Jurkat, Clone E6-1 (cell line): ENCODE measurements at regions not wholly inside any gene's neighbourhood (a gene's known extent, or its start where the extent isn't known, plus 50 kb on each side); places are given as distances from the start of the nearest gene placed in this dataset.
A peak's percentile ranks its signal among the peaks of the same experiment; 100 is the strongest.
"Not testable (repeated sequence)": the region's sequence is repeated elsewhere in the genome, so short reads cannot be mapped to it uniquely, and the experiment has no call there.

Experiments
- DNase-seq: peaks from one replicate; pipeline ENCODE4 v3.0.0-alpha.2; 2011; ENCODE audit warnings: low read depth, low spot score
- H3K4me3 ChIP-seq: 2 replicates; pipeline ENCODE4 v1.5.1; 2011; ENCODE audit warnings: mild to moderate bottlenecking, low read length, control low read depth, moderate library complexity

DNA sequence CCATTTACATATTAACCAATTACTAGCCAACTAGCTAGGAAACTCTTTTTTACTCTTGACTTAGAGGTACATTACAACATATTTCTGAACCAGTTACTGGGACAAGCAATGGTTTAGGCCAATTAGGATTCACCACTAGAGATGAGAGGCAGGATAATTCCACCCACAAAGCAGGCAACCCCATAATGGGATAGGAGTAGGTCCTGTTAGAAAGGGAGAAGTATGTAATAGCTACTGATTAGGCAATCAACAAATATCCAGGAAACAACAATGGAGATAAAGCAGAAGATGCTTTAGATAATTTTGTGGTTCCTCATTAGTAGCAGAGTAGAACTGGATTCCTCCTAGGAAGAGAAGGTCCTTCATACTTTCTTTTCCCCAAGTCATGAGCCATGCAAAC lies 173.8 kb upstream of the GLRA2 start:
- DNase-seq: no peak

DNA sequence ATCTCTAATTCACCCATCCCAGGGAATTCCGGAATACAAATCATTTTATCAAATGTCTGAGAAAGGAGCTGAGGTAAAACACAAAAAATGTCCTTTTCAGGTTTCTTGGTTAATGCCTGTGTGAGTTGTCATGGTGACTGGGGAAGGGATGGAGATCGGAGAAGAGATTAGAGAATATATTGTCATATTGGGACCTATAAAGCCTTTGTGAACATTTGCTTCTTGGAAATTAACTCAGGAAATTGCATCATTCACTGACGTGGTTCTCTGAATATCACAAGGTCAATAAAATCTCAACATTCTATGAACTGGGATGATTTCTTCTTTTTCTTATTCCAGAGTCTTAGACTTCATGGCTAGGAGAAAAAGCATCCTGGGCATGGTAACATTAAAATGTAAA lies 174.8 kb upstream of the GLRA2 start:
- no peak for DNase-seq
- H3K4me3 ChIP-seq: no peak overlapping the region

More for the DNA sequence above, 173.8 kb upstream of the GLRA2 start:
- H3K4me3 ChIP-seq: no peak overlapping the region

DNA sequence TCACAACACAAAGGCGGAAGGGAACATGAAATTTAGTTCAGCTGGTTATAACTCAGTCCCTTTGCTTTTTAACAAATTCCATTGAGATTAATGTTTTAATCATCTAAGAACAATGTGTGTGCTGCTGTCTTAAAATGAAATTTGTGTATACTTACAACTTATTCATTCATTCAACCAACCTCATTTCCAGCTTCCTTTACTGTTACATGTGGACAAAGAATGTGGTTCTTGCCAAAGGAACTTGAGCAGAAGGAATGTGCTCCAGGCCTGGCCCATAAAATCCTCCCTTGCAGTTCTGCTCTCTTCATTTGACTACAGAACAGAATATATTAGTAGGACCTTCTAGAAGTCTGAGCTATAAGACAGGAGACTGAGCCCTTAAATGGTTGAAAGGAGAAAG lies 176.8 kb upstream of the GLRA2 start:
- H3K4me3 ChIP-seq: no peak overlapping the region
- no peak for DNase-seq

DNA sequence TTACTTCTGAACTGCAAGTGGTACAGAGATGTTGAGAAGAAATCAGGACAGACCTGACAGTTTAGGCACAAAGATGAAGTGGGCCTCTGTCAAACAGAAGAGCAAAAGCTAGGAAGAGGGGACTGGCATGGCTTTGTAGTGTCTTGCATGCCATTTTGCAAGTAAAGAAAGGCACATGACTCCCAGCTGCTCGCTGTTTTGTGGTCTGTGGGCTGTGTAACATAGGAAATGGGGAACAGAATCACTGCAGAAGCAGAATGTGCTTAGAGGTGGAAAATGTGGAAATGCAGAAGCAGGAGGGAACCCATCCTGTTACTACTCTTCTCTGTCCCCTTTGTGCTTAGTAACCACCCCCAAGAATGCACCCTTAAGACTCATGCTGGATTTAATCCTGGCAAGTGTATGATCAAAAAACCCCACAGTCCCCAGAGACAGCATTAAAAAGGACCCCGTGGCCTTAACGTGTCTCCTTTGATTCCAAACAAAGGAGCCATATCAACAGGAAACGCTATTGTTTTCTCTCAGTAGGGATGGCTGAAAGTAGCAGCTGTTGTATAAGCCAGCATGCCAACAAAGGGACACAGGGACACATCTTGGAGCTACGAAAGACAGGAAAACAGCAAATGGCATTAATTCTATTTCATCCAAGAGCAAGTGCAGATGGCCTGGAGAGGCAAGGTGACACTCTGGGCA lies 177.6 kb upstream of the GLRA2 start:
- no peak overlapping the region for H3K4me3 ChIP-seq
- DNase-seq: peak; percentile 28

DNA sequence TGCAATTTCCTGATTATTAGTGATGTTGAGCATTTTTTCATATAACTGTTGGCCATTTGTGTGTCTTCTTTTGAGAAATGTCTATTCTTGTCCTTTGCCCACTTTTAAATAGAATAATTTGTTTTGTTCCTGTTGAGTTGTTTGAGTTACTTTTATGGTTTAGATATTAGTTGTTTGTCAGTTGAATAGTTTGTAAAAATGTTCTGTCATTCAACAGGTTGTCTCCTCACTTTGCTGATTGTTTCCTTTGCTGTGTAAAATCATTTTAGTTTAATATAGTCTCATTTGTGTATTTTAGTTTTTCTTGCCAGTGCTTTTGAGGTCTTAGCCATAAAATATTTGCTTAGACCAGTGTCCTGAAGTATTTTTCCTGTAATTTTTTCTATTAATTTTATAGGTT lies 181.8 kb upstream of the GLRA2 start:
- no peak for DNase-seq
- no peak overlapping the region for H3K4me3 ChIP-seq

DNA sequence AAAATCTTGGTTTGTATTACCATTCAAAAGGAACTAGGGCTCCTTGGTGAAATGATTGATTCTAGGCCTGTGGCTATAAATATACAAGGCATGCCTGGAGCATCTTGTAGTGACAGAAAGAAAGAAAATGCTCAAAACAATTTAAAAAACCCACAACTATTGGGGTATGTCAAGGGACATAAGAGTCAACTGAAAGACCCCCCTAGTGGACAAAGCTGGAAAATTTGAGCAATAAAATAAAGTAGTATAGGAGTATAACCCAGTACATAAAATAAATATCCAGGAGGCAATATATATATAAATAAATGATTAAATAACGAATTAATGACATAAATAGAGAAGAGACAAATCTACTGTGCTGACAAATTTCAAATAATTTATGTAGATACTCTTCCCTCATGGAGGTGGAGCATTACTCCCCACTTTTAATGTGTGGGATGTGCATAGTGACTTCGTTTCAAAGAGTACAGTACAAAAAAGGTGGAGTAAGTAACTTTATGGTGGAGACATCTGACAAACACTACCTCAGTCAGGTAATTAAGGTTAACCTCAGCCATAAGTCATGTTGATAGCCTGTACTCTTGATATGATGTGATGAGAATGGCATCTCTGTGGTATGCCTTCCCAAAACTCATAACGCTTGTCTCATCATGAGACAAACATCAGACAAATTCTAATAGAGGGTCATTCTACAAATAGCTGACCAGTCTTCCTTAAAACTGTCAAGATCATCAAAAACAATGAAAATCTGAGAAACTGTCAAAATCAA lies 185.0 kb upstream of the GLRA2 start:
- DNase-seq: no peak
- no peak overlapping the region for H3K4me3 ChIP-seq

DNA sequence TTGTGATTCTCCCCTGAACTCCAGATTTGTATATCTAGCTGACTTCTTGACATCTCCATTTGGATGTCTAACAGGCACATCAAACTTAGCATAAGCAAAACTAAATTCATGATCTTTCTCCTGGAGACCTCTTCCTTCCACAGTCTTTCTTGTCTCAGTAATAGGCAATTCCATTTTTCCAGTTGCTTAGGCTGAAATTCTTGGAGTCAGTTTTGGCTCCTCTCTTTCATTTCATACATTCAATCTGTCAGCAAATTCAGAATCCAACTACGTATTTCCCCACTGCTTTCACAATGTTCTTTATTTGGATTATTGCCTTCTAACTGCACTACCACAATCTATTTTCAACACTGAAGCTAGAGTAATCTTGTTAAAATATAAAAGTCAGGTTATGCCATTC lies 219.9 kb upstream of the GLRA2 start:
- DNase-seq: no peak
- no peak overlapping the region for H3K4me3 ChIP-seq

DNA sequence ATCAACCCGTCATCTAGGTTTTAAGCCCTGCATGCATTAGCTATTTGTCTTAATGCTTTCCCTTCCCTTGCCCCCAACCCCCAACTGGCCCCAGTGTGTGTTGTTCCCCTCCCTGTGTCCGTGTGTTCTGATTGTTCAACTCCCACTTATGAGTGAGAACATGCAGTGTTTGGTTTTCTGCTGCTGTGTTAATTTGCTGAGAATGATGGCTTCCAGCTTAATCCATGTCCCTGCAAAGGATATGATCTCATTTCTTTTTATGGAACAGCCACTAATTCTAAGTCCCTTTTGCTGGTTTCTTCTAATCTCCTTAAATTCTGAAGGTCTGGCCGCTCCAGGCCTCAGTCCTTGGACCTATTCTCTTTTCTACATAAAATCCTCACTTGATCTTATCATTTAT lies 220.4 kb upstream of the GLRA2 start:
- H3K4me3 ChIP-seq, DNase-seq: not testable (repeated sequence)

DNA sequence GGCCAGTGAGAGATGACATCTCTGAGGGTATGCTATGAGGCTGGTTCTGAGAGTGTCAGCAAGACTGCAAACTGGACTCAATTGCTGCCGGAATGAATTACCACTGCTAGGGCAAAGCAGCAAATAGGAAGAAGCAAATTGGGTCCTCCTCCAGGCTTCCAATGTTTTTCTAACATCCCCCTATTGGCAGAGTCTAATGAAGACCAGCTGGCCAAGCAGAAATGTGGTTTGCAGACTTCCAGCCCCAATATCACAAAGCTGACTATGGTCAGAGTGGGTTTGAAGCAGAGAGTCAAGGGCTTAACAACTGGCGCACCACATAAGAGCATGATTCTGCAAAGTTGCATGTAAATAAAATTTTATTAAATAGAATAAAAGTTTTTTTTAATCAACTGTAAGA lies 225.4 kb upstream of the GLRA2 start:
- DNase-seq: no peak
- H3K4me3 ChIP-seq: no peak overlapping the region

DNA sequence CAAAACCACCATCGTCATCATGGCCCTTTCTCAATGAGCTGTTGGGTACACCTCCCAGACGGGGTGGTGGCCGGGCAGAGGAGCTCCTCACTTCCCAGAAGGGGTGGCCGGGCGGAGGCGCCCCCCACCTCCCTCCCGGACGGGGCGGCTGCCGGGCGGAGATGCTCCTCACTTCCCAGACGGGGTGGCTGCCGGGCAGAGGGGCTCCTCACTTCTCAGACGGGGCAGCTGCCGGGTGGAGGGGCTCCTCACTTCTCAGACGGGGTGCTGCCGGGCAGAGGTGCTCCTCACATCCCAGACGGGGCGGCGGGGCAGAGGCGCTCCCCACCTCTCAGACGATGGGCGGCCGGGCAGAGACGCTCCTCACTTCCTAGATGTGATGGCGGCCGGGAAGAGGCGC lies 226.8 kb upstream of the GLRA2 start:
- DNase-seq, H3K4me3 ChIP-seq: not testable (repeated sequence)

DNA sequence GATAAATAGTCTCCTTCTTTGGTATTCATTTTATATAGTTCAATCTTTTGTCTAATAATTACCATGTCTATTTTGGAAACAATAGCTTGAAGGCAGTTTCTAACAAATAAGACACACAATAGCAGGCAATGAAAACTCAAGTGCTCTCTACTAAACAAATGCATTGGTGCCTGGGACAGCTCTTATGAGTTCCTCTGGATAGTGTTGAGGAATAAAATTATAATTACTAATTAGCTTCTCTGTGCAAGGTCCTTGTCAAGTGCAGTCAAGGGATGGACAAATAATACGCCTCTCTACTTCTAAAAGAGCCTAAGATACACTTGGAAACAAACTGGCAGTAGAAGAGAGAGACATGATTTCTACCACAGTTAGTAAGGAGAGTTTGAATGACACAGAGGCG lies 229.0 kb upstream of the GLRA2 start:
- no peak overlapping the region for H3K4me3 ChIP-seq
- no peak for DNase-seq

DNA sequence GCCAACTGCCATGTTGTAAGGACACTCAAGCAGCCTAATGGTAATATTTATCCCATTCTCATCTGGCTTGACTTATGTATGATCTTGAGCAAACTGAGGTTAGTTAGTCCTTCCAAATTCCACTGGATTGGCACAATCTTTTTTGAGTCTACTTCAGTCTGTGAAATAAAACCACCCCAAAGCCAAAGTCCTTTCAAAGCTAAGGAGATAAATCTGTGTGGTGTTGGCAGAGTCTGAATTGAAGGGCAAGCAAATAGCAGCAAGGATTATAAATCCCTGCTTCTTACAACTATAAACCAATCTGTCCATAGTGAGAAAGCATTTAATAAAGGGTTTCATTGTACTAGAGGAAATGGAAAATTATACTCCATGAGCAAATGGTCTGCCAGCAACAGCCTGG lies 233.9 kb upstream of the GLRA2 start:
- DNase-seq: no peak
- H3K4me3 ChIP-seq: no peak overlapping the region

DNA sequence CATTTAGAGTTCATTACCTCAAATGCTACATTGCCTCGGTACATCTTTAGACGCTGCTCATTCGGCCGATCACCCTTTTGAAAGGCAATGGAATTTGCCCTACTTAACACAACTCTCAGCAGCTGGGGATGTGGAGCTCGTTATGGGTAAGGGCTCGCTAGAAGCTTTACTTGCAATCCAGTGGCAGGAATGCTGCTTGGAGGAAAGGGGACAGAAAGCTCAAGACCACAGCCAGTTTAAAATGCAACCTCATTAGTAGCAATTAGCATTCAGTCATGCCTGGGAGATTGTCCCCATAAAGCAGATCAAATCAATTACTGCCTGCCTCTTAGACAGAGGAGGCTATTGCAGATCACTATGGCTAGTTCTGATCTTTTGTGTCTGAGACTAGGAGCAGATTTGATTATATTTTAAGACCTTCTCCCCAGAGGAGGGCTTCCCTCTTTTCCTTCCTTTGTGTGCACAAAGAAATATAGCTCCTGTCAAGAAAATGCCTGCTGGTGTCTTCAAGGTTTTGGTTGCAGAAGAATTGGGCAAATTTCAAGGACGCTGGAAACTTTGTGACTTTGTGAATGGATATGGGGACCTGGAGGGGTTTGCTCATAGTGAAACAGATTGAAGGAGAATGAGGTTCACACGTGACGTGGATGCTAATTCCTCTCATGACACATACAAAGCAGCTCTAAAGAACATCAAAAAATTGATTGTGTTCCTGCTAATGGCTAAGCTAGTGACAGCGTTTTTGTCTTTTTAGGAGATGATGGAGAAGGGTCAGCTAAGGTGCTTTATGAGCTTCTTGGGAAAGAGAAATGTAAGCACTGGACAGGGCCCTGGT lies 237.5 kb upstream of the GLRA2 start:
- H3K4me3 ChIP-seq: no peak overlapping the region
- no peak for DNase-seq

DNA sequence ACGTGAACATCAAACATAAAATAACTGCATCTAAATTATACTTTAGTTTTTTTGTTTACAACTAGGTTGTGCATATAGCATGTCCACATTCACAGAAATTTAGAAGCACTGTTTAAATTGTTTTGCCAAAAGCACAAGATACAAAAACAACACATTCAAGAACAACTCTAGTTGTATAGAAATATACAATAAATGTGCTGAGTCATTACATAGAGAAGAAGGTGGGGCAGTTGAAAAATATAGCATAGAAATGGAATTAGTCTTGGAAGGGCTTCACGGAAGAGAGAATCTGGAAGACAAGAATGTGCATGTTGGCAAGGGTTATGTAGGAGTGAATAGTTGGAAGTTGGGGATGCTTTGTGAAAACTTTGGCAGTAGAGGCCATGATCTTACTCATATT lies 239.0 kb upstream of the GLRA2 start:
- DNase-seq: no peak

DNA sequence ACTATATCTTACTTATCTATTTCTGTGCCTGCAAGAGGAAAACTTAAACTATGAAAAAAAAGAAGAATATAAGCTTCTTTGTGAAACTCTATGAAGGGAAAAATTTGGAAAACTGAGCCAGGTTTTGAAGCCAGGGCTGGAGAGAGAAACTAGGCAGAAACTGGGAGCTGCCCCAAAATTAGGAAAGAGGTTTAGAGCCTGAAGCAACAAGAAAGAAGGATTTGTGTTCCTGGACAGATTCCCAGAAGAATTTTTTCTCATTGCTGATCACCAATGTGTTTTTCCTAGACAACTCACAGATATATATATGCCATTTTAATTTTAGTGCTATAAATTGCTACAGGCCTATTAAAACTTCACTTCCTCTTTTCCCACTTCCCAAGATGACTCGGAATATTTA lies 245.0 kb upstream of the GEMIN8 start:
- no peak overlapping the region for H3K4me3 ChIP-seq
- DNase-seq: no peak

More for the DNA sequence above, 239.0 kb upstream of the GLRA2 start:
- H3K4me3 ChIP-seq: no peak overlapping the region

DNA sequence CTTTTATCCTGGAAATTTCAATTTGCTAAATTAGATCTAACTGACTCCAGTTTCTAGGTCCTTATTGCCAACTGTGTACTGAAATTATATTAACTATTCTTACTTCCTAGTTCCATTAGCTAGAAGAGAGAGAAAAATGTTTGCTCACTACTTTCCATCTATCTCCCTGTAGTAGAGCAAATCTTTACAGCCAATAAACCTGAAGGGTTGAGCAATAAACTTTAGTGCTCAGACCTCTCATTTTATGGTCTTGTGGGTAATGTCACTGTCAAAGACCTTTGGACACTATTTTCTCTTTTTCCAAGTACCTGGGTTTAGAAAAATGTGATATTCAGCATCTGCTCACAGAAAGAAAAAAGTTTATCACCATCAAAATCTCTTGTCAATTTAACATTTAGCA lies 237.5 kb upstream of the GEMIN8 start:
- DNase-seq: no peak
- H3K4me3 ChIP-seq: no peak overlapping the region

DNA sequence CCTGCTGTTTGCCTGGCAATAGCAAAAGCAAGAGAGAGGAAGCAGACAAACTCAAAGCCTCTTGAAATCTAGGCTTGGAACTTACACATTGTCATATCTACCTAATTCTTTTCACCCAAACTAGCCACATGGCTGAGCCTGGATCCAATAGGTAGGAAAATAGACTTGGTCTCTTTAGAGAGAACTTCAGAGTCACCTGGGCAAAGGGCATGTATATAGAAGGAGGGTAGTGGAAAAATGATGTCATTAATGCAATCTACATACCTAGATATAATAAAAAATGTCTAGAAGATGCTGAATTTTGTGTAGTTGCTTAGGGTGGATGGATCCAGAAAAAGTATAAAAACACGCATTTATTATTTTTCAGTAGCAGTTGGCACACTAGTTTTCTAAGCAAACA lies 237.0 kb upstream of the GEMIN8 start:
- no peak for DNase-seq
- no peak overlapping the region for H3K4me3 ChIP-seq

DNA sequence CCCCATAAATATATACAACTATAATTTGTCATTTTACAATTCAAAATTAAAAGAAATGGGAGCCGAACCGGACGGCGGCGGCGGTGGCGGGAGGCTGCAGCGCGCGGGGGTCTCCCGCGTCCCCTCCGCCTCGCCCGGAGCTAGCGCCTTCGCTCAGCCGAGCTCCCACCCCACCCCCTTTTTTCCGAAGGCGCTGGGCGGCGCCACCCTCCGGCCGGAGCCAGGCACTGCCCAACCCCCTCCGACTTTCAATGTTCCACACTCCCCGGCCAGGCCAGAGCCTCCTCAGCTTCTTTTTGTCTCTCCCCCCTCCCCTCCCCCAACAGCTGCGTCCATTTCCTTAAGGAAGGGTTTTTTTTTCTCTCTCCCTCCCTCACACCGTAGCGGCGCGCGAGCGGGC lies 214.1 kb upstream of the GEMIN8 start:
- DNase-seq: no peak
- H3K4me3 ChIP-seq: no peak overlapping the region

DNA sequence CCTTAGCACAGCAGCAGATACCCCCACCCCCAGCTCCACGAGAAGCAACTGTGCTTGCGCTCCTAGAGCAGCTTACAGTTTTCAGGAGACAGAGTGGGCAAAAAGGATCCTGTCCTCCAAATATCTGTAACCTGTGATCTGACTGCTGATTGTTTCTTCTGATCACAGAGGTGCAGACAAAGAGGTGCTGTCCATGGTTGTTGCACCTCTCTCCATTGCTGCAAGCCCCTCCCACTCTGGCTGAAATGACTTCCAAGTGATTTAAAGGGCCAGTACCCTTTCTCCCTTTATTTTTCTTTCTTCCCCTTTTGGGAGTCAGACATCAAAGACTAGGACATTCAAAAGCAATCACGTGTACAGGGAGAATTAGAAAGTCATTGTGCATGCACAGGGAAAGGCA lies 205.3 kb upstream of the GEMIN8 start:
- DNase-seq: no peak
- no peak overlapping the region for H3K4me3 ChIP-seq

DNA sequence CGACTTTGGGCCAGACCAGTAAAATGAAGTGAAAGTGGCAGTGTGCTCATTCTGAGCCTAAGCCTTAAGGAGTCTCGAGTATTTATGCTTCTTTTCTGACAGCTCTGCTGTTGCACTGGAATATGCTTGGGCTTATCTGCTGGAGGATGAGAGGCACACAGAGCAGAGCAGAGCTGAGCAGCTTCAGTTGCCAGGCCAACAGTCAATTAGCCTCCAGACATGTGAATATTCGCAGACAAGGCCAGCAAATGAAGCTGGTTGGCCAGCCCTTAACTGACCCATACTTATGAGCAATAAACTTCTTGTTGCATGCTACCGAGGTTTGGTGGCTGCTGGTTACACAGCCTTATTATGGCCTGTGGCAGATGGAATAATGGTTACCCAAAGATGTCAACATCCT lies 203.0 kb upstream of the GEMIN8 start:
- DNase-seq: no peak
- no peak overlapping the region for H3K4me3 ChIP-seq
